ENCODE measurements at regions not wholly inside any gene's neighbourhood (a gene's known extent, or its start where the extent isn't known, plus 50 kb on each side); places are given as distances from the start of the nearest gene placed in this dataset.
A peak's percentile ranks its signal among the peaks of the same experiment; 100 is the strongest.

DNA sequence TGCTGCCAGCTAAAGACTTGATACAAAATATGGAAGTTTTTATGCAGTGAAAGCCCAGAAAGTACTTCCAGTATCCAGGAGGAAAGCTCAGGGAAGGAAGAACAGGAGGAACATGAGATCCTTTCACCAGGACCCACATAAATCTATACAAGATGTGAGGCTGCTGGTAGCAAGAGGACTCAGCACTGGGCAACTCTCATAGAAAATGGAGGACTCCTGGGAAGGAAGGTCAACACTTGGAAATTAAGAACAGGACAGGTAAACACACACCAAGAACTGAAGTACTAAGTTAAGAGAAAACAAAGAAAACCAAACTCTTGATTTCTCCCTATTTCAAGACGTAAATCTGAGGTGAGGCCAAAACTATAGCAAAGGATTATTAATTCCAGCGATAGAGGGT lies 220.5 kb upstream of the HSF2 start:
- ChIA-PET POLR2A (no interaction called here), CTCF (interaction anchor here (1.1 kb wide), 1 partner anchor 748 kb away, joined by 3 read pairs; no protein-coding TSS in a partner anchor)
- DNase-seq (ENCODE audit: low read depth in 1 of 2, low spot score in 1 of 2) (no peak), ATAC-seq (no peak), FAIRE-seq (no peak)
- Histone ChIP-seq H3K4me1 (no peaks in the 10 kb centered on the region), H3K4me2 (no peak overlapping the region), H3K27ac (no peak overlapping the region), H3K9me3 (no peaks in the 10 kb centered on the region), H3K4me3 (no peak overlapping the region)
- no peak for TF ChIP-seq GATA3 (IDR thresholded peaks at IDR 0.05; ENCODE audit: borderline replicate concordance)
- TF ChIP-seq TP53 (CRISPR knock-in tag; IDR thresholded peaks at IDR 0.05): no peak
- TF ChIP-seq, protein P1, sequence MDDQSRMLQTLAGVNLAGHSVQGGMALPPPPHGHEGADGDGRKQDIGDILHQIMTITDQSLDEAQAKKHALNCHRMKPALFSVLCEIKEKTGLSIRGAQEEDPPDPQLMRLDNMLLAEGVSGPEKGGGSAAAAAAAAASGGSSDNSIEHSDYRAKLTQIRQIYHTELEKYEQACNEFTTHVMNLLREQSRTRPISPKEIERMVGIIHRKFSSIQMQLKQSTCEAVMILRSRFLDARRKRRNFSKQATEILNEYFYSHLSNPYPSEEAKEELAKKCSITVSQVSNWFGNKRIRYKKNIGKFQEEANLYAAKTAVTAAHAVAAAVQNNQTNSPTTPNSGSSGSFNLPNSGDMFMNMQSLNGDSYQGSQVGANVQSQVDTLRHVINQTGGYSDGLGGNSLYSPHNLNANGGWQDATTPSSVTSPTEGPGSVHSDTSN (IDR thresholded peaks at IDR 0.05): no peak
- WGBS (ENCODE audit: missing lambda C conversion rate): 40% methylated on average over 2 of the region's 2 CpGs

DNA sequence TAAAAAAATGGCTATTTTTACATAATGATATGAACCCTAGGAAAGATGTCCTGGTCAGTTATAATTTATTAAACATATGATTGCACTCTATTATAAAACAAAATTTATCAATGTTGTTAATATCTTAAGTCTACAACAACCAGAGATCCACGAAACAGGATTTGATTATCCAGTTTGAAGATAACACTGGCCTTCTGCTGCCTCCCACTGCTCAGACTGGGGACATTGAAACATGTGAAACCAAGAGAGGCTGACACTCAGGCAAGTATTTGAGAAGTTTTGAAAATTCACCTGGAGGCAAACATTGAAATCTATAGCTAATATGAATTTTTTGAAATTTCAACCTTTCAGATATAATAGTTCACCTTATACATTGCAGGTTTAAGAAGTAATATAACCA lies 219.3 kb upstream of the HSF2 start:
- Histone ChIP-seq H3K4me2 (no peak overlapping the region), H3K4me3 (no peak overlapping the region), H3K9me3 (no peaks in the 10 kb centered on the region), H3K4me1 (no peaks in the 10 kb centered on the region), H3K27ac (no peak overlapping the region)
- TF ChIP-seq RAD21 (conservative IDR thresholded peaks at IDR 0.05 in 1 of 2, IDR thresholded peaks at IDR 0.05 in 1 of 2): peak in 1 of 2 experiments; percentile 18; a peak in 2 of 5 replicates
- no peak for TF ChIP-seq HDAC2 (IDR thresholded peaks at IDR 0.05)
- 0 out of 3 replicates have a peak, but pooled peaks have one; percentile 9 for TF ChIP-seq SMC3 (IDR thresholded peaks at IDR 0.05)
- no peak for TF ChIP-seq CHD4 (IDR thresholded peaks at IDR 0.05; ENCODE audit: borderline replicate concordance)
- no peak for TF ChIP-seq FOXS1 (CRISPR knock-in tag; IDR thresholded peaks at IDR 0.05)
- TF ChIP-seq POLR2A (IDR thresholded peaks at IDR 0.05; ENCODE audit: low read length): no peak
- TF ChIP-seq RARB (CRISPR knock-in tag; IDR thresholded peaks at IDR 0.05): no peak
- no peak for TF ChIP-seq ZNF302 (CRISPR knock-in tag; IDR thresholded peaks at IDR 0.05)
- TF ChIP-seq HEYL (CRISPR knock-in tag; IDR thresholded peaks at IDR 0.05): no peak
- no peak for TF ChIP-seq EHMT2 (IDR thresholded peaks at IDR 0.05; ENCODE audit: low read depth)
- TF ChIP-seq CEBPB (IDR thresholded peaks at IDR 0.05): no peak
- TF ChIP-seq CBX2 (IDR thresholded peaks at IDR 0.05; ENCODE audit: borderline replicate concordance, low read depth): no peak
- TF ChIP-seq FOSL2 (IDR thresholded peaks at IDR 0.05): no peak
- TF ChIP-seq FOSL2 (CRISPR knock-in tag; IDR thresholded peaks at IDR 0.05): no peak
- WGBS (ENCODE audit: missing lambda C conversion rate): 5% methylated on average over 1 of the region's 1 CpG
- ChIA-PET POLR2A (no interaction called here), CTCF (interaction anchor here (0.7 to 1.5 kb wide), 2 partner anchors 749 to 754 kb away, joined by 4 read pairs; no protein-coding TSS in a partner anchor)
- ATAC-seq (no peak), FAIRE-seq (no peak), DNase-seq (ENCODE audit: low read depth in 1 of 2, low spot score in 1 of 2) (no peak)

GRCh38 chr6:122182061-122182460 lies 217.4 kb upstream of the HSF2 start:
- H3K4me1 ChIP-seq: no peaks in the 10 kb centered on the region
- no peak overlapping the region for H3K27ac ChIP-seq
- POLR2A ChIA-PET: no interaction called here
- CTCF ChIA-PET: no interaction called here
- ATAC-seq (no peak), FAIRE-seq (no peak), DNase-seq (ENCODE audit: low read depth in 1 of 2, low spot score in 1 of 2) (no peak)
- TF ChIP-seq, protein P2, sequence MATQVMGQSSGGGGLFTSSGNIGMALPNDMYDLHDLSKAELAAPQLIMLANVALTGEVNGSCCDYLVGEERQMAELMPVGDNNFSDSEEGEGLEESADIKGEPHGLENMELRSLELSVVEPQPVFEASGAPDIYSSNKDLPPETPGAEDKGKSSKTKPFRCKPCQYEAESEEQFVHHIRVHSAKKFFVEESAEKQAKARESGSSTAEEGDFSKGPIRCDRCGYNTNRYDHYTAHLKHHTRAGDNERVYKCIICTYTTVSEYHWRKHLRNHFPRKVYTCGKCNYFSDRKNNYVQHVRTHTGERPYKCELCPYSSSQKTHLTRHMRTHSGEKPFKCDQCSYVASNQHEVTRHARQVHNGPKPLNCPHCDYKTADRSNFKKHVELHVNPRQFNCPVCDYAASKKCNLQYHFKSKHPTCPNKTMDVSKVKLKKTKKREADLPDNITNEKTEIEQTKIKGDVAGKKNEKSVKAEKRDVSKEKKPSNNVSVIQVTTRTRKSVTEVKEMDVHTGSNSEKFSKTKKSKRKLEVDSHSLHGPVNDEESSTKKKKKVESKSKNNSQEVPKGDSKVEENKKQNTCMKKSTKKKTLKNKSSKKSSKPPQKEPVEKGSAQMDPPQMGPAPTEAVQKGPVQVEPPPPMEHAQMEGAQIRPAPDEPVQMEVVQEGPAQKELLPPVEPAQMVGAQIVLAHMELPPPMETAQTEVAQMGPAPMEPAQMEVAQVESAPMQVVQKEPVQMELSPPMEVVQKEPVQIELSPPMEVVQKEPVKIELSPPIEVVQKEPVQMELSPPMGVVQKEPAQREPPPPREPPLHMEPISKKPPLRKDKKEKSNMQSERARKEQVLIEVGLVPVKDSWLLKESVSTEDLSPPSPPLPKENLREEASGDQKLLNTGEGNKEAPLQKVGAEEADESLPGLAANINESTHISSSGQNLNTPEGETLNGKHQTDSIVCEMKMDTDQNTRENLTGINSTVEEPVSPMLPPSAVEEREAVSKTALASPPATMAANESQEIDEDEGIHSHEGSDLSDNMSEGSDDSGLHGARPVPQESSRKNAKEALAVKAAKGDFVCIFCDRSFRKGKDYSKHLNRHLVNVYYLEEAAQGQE (IDR thresholded peaks at IDR 0.05): no peak
- no peak for TF ChIP-seq HDAC2 (IDR thresholded peaks at IDR 0.05)
- TF ChIP-seq FOSB (CRISPR knock-in tag; IDR thresholded peaks at IDR 0.05): no peak
- no peak for TF ChIP-seq MAX (IDR thresholded peaks at IDR 0.05)
- TF ChIP-seq EHMT2 (IDR thresholded peaks at IDR 0.05; ENCODE audit: low read depth): no peak
- TF ChIP-seq HEYL (CRISPR knock-in tag; IDR thresholded peaks at IDR 0.05): no peak
- TF ChIP-seq ZSCAN20 (CRISPR knock-in tag; IDR thresholded peaks at IDR 0.05): no peak
- TF ChIP-seq EP300 (IDR thresholded peaks at IDR 0.05): no peak
- TF ChIP-seq MAFK (IDR thresholded peaks at IDR 0.05; ENCODE audit: partially characterized antibody): no peak
- TF ChIP-seq FOXS1 (CRISPR knock-in tag; IDR thresholded peaks at IDR 0.05): no peak
- no peak for TF ChIP-seq CHD4 (IDR thresholded peaks at IDR 0.05; ENCODE audit: borderline replicate concordance)
- 24% methylated on average over 4 of the region's 4 CpGs for whole genome bisulfite sequencing (ENCODE audit: missing lambda C conversion rate)
- H3K4me3 ChIP-seq: no peak overlapping the region
- H3K4me2 ChIP-seq: no peak overlapping the region
- no peaks in the 10 kb centered on the region for H3K9me3 ChIP-seq

Measured in A549 (cell line).